ENCODE measurements at regions not wholly inside any gene's neighbourhood (a gene's known extent, or its start where the extent isn't known, plus 50 kb on each side); places are given as distances from the start of the nearest gene placed in this dataset.

DNA sequence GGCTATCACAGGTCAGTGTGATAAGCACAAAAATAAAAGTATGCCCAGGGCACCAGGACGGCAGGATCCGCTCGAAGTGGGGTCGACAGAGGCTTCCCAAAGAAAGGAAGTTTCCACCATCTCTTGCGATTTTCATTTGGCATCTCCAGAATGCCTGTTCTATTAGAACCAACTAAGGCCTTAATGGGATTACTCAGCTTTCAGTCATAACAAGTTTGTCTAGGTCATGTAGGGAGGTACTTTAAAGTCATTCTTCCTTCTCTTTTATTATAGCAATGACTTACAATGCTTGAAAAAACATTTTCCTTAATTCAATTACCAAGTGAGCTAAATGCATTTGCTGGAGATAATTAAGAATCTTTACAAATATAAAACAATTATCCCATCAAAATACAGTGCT, 83.6 kb upstream of the DIO3 start:
- TF ChIP-seq, protein P1, sequence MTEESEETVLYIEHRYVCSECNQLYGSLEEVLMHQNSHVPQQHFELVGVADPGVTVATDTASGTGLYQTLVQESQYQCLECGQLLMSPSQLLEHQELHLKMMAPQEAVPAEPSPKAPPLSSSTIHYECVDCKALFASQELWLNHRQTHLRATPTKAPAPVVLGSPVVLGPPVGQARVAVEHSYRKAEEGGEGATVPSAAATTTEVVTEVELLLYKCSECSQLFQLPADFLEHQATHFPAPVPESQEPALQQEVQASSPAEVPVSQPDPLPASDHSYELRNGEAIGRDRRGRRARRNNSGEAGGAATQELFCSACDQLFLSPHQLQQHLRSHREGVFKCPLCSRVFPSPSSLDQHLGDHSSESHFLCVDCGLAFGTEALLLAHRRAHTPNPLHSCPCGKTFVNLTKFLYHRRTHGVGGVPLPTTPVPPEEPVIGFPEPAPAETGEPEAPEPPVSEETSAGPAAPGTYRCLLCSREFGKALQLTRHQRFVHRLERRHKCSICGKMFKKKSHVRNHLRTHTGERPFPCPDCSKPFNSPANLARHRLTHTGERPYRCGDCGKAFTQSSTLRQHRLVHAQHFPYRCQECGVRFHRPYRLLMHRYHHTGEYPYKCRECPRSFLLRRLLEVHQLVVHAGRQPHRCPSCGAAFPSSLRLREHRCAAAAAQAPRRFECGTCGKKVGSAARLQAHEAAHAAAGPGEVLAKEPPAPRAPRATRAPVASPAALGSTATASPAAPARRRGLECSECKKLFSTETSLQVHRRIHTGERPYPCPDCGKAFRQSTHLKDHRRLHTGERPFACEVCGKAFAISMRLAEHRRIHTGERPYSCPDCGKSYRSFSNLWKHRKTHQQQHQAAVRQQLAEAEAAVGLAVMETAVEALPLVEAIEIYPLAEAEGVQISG (CRISPR knock-in tag; IDR thresholded peaks at IDR 0.05), result no peak
- TF ChIP-seq, protein P2, sequence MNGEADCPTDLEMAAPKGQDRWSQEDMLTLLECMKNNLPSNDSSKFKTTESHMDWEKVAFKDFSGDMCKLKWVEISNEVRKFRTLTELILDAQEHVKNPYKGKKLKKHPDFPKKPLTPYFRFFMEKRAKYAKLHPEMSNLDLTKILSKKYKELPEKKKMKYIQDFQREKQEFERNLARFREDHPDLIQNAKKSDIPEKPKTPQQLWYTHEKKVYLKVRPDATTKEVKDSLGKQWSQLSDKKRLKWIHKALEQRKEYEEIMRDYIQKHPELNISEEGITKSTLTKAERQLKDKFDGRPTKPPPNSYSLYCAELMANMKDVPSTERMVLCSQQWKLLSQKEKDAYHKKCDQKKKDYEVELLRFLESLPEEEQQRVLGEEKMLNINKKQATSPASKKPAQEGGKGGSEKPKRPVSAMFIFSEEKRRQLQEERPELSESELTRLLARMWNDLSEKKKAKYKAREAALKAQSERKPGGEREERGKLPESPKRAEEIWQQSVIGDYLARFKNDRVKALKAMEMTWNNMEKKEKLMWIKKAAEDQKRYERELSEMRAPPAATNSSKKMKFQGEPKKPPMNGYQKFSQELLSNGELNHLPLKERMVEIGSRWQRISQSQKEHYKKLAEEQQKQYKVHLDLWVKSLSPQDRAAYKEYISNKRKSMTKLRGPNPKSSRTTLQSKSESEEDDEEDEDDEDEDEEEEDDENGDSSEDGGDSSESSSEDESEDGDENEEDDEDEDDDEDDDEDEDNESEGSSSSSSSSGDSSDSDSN (CRISPR knock-in tag; IDR thresholded peaks at IDR 0.05), result no peak
